ENCODE measurements at regions not wholly inside any gene's neighbourhood (a gene's known extent, or its start where the extent isn't known, plus 50 kb on each side); places are given as distances from the start of the nearest gene placed in this dataset.
"Not testable (repeated sequence)": the region's sequence is repeated elsewhere in the genome, so short reads cannot be mapped to it uniquely, and the experiment has no call there.

DNA sequence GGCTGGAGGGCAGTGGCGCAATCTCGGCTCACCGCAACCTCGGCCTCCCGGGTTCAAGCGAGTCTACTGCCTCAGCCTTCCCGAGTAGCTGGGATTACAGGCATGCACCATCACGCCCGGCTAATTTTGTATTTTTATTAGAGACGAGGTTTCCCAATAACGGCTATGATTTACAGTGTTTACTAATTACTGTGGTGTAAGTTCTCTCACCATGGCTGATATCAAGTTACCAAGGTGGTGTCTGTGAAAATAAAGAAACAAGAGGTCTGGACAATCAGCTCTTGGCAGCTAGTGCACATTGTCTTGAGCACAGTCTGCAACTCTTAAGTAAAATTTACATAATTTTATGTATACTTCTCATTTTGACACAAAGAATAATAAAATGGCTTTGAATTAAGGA lies 385.5 kb upstream of the COX7C start:
- no peak for DNase-seq (ENCODE audit: low spot score)

DNA sequence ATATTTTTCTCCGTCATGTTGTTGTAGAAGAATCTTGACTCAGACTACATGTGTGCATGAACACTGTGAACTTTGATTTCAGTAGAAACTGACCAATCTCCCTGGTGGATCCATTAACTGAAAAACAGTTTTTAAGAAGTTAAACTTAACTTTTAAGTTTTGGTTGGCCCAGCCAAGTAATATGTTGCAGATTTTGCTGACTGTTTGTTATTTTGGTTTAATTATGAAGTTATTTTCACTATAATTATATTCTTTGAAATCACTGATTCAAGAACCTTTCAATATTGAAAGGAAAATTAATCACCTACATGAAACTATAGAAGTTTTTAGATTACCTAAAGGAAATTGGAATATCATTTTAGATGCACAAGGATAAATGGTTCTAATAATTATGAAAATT lies 373.6 kb upstream of the COX7C start:
- no peak for DNase-seq (ENCODE audit: low spot score)

DNA sequence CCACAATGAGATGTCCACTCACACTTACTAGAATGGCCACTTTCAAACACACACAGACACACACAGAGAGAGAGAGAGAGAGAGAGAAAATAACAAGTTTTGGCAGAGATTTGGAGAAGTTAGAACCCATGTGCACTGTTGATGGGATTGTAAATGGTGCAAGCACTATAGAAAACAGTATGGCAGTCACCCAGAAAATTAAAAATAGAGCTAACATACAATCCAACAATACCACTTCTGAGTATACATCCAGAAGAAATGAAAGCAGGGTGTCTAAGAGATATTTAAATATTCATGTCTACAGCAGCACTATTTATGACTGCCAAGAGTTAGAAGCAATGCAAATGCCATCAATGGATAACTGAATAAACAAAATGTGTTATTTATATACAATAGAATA lies 359.9 kb upstream of the COX7C start:
- DNase-seq (ENCODE audit: low spot score) = no peak

DNA sequence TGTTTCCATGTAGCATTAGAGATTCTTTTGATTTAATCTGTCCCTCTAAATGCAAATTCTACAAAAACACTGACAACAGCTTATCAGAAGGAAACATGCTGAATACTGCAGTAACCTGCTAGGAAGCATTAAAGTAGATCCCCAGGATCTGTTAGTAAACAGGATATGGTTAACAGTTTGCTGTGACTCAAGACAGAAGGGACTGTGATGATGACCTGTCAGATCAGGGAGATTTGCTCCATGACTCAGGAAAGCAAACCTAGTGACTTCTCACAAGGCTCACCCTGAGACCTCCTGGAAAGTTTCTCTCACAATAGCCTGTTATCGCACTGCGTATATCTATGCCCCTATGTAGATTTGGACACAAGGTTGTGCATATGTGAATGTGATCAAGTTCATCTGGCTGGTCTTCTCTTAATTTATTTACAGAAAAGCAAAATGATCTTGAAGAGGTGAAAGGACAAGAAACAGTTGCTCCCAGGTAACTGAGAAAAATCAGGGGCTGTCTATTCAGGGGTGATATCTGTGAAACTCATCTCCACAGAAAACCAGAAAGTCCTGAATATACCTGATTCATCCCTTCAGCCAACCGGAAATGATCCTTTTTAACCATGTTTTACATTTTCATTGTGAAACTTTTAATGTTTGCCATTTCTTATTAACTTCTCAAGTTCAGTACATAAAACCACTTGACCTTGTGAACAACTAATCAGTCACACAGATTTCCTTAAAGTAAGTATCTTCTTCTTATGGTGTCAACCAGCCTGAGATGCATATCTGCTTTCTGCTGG lies 333.1 kb upstream of the COX7C start:
- not testable (repeated sequence) for DNase-seq (ENCODE audit: low spot score)

DNA sequence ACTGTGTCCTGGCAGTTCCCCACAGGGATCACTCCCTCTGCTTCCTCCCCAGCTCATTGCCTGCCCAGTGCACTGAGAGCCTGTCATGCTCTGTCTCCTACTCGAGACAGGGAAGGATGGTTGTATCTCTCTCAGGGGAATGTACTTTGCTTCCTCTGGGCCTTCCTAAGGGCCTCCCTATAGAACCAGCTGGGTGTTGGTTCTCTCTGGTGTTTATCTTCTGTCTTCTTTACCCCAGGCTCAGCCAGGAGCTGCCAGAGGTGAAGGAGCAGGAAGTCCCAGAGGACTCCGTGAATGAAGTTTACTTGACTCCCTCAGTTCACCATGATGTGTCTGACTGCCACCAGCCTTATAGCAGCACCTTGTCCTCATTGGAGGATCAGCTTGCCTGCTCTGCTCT lies 330.3 kb upstream of the COX7C start:
- DNase-seq (ENCODE audit: low spot score) = not testable (repeated sequence)

DNA sequence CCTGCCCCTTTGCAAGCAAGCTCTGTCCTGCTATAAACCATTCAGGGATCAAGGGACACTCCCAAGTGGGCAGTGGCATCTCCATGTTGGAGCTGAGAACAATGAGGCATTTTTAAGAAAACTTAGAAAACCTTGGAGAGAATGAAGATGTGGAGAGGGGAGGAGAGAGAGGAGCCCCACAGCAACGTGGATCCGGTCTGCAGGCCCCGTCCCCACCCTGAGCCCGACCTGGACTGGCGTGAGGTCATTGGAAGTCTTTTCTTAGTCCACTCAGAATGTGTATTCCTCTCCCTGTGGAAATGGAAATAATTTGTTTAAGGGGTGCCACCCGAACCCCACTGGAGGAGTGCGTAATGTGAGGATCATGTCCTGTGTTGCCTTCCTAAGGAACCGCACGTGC lies 328.0 kb upstream of the COX7C start:
- DNase-seq (ENCODE audit: low spot score) = not testable (repeated sequence)

DNA sequence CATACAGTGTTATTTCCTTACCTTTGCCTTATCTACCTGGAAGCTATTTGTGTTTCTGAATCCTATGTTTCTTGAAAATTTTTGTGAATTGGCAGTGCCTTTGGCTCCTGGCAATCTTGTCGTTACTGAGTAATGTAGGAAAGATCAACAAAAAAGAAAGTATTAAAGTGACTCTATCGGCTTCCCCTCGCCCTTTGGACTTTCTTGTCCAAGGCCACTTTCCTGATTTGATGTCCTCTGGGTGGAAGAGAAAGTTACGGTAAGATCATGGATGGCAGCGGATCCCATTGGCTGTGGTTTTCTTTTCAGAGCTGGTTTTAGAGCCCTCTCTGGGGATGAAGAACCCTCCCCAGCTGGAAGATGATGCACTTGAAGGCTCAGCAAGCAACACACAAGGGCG lies 324.9 kb upstream of the COX7C start:
- not testable (repeated sequence) for DNase-seq (ENCODE audit: low spot score)

DNA sequence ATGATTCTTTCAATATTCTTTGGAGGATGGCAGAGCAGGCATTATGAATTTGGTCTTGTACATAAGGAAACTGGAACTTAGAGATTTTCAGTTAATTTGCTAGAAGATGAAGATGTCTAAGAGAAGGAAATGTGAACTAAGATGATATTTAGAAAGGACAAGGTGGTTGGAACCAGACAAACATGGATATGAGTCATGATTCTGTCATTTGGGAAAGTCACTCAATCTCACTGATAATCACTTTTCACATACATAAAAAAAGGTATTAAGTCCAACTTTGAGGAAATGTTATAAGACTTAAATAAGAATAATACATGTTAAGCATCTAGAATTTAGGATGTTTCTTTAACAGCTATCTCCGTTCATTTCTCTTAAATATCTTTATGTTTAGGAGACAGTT lies 315.1 kb upstream of the COX7C start:
- not testable (repeated sequence) for DNase-seq (ENCODE audit: low spot score)

DNA sequence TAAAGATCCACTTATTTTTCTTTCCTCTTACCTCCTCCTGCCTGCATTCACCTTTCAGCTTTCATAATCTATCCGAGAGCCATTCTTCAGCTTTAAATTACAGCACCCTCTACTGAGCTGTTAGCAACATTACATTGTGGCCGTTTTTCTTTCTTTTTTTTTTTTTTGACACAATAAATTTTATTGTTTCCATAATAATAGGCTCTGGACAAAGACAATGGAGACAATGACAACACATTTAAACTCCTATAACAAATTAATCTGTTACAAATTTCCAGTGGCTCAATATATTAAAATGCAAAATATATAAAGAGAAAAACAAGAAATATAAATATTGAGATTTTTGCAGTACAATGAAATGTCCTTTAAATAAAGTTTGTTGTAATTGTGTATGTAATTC lies 312.7 kb upstream of the COX7C start:
- not testable (repeated sequence) for DNase-seq (ENCODE audit: low spot score)

DNA sequence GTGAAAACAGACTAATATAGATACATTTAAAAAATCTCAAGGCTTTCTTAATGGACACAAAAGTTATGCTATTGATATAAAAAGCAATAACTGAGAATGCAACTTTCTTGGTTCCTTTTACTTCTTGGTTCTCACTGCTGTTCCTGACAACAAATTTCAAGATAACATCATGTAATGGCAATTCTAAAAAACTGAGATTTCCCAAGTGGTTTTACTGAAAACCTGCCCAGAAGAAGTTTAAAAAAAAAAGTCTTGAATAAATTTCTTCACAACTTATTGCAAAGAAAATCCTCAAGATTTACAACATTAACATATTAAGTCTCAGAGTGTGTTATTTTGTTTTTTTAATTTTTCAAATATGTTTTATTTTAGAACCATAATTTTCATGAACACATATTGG lies 302.8 kb upstream of the COX7C start:
- DNase-seq (ENCODE audit: low spot score) = no peak

DNA sequence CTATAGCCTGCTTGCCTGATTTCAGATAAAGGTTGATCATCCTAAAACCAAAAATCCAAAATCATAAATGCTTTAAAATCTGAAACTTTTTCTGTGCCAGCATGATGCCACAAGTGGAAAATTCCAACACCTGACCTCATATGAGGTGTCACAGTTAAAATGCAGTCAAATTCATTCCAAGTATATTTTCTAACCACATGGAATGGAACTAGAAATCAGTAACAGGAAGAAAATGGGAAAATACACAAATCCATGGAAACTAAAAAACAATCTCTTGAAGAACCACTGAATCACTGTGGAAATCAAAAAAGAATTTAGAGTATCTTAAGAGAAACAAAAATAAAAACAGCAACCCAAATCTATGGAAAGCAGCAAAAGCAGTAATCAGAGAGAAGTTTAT lies 297.5 kb upstream of the COX7C start:
- DNase-seq (ENCODE audit: low spot score) = no peak

DNA sequence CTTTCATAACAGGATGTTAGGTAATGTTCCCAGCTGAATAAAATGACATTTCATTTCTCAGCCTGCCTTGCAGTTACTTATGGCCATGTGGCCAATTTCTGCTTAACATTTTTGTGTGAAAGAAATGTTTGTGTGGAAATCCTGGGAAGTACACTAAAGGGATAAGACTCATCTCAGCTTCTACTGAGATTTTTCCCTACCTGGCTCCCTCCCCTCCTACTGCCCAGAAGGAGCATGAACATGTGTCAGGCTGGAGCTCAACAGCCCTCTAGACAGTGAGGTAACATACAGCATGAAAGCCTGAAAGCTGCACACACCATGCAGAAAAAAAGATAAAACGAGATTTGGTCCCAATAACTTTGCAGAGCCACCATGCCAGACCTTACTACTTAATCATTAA lies 288.4 kb upstream of the COX7C start:
- DNase-seq (ENCODE audit: low spot score) = no peak

DNA sequence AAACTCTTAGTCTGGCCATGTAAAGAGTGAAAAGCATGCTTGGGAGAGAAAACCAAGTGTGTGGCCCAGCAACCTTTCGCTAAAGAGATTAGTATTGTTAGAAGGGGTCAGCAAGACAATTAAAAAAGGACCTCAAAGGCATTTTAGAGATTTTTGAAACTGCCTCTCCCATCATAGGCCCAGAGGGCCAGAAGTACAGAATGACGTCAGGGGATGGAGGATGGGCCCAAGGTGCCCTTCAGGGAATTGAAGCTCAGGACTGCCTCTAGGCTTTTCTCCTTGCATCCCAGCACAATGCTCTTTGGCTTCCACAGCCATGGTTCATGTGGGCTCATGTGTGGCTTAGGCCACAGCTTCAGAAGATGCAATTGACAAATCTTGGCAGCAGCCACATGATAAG lies 287.0 kb upstream of the COX7C start:
- no peak for DNase-seq (ENCODE audit: low spot score)

DNA sequence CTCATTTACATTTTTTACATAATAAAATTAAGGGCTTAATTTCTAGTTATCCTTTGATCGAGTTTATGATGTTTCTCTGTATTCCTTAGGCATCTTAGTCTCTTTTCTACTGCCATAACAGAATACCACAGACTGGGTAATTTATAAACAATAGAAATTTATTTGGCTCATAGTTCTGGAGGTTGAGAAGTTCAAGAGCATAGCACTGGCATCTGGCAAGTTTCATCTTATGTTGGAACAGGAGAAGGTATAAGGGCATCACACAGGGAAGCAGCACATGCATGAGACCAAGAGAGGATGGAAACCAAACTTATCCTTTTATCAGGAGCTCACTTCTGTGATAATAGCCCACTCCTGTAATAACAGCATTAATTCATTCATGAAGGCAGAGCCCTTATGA lies 284.9 kb upstream of the COX7C start:
- no peak for DNase-seq (ENCODE audit: low spot score)

DNA sequence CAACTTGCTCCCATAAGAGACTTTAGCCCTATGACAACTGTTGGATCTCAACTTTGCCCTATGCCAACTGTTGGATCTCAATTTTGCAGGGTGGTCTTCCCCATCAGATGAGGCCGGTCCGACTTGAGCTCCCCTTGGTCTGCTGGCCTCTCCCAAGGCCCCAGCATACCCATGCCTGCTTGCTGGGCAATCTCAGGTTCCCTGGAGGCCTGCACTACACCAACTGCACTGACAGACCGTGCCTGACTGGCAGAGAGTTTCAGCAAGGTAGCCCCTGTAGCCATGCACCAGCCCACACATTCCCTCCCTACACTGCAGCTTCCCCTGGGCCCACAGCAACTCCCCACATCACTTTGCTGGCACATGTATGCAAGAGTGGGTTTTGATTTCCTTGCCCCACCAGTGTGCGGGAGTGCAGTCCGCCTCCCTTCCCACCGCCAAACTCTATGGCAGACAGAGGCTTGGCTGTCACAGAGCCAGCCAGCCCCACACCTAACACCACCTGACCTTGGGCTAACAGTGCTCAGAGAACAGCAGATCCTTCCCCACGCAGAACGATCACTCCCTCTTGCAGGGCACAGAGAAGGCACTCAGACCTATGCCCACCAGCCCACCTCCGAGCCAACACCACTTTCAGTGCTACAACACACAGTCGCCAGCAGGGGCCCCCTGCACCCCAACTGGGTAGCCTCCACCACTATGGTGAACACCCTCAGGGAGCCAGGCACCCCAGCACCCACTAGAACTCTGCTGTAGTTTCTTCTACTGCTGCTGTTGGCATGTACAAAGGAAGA lies 279.9 kb upstream of the COX7C start:
- DNase-seq (ENCODE audit: low spot score) = no peak

DNA sequence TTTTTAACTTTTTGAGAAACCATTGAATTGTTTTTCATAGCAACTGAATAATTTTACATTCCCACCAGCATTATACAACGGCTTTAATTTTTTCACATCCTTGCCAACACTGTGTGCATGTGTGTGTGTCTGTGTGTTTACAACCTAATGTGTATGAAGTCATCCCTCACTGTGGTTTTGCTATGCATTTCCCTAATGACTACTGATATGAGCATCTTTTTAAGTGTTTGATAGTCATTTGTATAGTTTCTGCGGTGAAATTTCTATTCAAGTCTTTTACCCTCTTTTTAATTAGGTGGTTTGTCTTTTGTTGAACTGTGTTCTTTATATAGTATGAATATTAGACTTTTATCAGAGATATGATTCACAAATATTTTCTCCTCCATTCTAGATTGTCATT lies 263.1 kb upstream of the COX7C start:
- DNase-seq (ENCODE audit: low spot score) = no peak

DNA sequence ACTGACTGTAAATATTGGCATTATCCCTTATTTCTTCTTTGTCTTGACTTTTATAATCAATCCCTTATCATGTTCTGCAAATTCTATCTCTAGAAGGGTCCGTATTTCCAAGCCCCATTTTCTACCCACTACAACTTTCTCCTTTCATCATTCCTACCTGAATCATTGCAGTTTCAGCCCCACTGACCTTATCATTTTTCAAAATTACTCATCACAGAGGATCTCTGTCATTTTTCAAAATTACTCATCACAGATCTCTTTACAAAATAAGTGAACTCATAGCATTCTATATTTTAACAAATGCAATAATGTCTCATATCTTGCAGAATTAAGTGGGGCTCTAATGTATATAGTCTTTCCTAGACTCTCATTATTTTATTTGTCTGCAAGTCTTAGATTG lies 256.9 kb upstream of the COX7C start:
- DNase-seq (ENCODE audit: low spot score) = no peak

DNA sequence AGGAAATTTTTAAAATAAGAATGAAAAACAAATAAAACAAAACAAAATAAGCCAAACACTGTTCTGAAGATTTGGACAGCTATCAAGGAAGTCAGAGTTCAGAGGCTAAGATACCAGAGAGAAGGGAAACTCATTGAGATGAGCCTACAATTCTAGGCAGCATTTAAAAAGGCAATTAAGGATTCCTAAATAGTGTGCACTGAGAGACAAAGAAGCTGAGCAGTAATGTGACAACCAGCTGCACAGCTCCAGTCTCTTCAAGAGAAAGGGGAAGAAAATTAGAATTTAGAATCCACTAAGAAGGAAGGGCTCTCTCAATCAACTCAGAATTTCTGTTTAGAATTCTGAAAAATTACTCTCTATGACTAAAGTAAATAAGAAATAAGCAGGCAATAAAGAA lies 246.7 kb upstream of the COX7C start:
- no peak for DNase-seq (ENCODE audit: low spot score)

DNA sequence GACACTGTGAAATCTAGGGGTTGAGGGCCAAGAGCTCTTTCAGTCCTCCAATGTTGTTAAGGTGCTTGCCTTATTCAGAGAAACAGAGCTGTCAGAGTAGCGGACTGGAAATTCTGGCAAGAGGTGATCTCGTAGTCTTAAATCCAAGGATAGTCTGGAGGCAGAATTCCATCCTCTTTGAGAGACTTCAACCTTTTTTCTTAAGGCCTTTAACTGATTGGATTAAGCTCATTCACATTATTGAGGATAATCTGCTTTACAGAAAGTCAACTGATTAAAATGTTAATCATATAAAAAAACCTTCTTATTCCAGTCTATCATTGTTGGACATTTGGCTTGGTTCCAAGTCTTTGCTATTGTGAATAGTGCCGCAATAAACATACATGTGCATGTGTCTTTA lies 243.1 kb upstream of the COX7C start:
- no peak for DNase-seq (ENCODE audit: low spot score)

DNA sequence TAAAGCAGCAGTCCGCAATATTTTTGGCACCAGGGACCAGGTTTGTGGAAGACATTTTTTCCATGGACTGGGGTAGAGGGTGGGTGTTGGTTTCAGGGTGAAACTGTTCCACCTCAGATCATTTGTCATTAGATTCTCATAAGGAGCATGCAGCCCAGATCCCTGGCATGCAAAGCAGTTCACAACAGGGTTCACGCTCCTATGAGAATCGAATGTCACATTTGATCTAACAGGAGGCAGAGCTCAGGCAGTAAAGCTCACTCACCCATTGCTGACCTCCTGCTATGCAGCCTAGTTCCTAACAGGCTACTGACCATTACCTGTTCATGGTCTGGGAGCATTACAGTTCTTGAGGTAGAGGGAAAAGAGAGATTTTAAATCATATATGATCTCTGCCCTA lies 241.5 kb upstream of the COX7C start:
- DNase-seq (ENCODE audit: low spot score) = no peak

DNA sequence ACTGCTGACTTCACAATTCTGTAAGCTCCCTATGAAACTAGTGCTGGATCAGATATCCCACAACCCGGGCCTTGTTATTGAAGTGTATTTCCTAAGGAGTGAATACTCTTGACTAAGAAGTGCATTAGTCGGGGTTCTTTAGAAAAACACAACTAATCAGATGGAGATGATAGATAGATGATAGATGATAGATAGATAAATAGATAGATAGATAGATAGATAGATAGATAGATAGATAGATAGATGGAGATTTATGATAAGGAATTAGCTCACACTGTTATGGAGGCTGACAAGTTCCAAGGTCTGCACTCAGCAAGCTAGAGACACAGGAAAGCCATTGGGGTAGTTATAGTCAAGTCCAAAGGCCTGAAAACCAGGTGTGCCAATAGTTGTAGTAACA lies 214.6 kb upstream of the COX7C start:
- no peak for DNase-seq (ENCODE audit: low spot score)

DNA sequence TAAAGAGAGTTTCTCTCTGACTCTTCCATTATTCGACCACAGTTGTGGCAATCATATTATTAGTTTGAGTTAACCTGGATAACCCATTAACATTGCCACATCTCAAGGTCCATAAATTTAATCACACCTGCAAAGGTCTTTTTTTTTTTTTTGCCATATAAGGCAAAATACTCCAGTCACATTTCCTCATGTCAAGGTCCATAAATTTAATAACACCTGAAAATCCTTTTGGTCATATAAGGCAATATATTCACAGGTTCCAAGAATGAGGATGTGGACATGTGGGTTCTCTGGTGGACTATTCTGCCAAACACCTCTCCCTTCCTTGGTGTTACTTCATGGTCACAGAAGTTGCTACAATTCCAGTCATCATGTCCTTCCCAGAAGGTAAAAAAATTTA lies 213.5 kb upstream of the COX7C start:
- DNase-seq (ENCODE audit: low spot score) = no peak

DNA sequence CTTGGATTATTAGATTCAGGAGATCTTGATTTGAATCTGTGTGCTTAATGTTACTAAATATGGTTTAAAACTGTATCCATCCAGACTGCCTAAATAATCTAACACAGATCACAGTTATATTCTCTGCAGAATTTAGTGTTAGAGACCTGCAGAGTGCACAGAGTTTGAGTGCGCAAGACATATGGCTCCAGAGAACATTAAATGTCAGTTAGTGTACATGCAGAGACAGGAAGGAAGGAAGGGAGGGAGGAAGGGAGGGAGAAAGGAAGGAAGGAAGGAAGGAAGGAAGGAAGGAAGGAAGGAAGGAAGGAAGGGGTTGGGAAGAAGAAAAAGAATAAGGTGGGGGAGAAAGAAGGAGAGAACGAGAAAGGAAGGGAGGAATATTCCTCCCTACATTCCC lies 210.0 kb upstream of the COX7C start:
- DNase-seq (ENCODE audit: low spot score) = no peak

DNA sequence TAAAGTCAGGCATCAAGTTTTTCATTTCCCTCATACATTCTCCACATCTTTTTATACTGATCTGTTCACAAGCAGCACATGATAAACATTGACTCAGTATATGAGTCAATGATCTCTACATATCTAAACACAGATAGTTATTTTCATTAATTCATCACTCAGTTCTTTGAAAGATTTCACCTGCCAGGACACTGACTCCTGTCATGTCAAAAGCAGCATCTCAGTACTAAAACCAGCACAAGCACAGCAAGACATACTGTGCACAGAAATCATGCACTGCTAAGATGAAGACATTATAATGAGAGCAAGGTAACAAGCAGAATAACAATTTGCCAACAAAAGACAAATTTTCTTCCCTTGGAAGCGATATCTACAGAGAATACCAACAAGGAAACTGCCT lies 206.1 kb upstream of the COX7C start:
- DNase-seq (ENCODE audit: low spot score) = no peak
